NB4 (cell line): ENCODE measurements at regions not wholly inside any gene's neighbourhood (a gene's known extent, or its start where the extent isn't known, plus 50 kb on each side); places are given as distances from the start of the nearest gene placed in this dataset.

ENCODE experiments used
- CTCF ChIP-seq: IDR thresholded peaks from one replicate; pipeline ENCODE4 v1.5.1; 2012; ENCODE audit warnings: low read depth, low read length
- MYC ChIP-seq: IDR thresholded peaks from 2 replicates; pipeline ENCODE4 v1.6.1; 2011; ENCODE audit warnings: low read depth, low read length
- POLR2A ChIP-seq: IDR thresholded peaks from 2 replicates; pipeline ENCODE4 v1.6.1; 2011; ENCODE audit warnings: mild to moderate bottlenecking; ENCODE audit not compliant: insufficient read length; ENCODE audit errors: extremely low read depth
- TF ChIP-seq, protein P1 (sequence below): IDR thresholded peaks from 2 replicates; pipeline ENCODE4 v1.6.1; 2011; ENCODE audit warnings: low read depth, low read length

GRCh38 chr13:54092686-54093085 is 1064.1 kb downstream of the OLFM4 start:
- TF ChIP-seq POLR2A (no peak), CTCF (no peak), MYC (no peak)
- TF ChIP-seq, protein P1, sequence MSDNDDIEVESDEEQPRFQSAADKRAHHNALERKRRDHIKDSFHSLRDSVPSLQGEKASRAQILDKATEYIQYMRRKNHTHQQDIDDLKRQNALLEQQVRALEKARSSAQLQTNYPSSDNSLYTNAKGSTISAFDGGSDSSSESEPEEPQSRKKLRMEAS: no peak
